DND-41 (cell line): ENCODE measurements at regions not wholly inside any gene's neighbourhood (a gene's known extent, or its start where the extent isn't known, plus 50 kb on each side); places are given as distances from the start of the nearest gene placed in this dataset.

Experiments
- ATAC-seq: fragments of 200-7000 bp; cut with Tn5 transposase; 3 replicates; pipeline ENCODE4 v1.9.1; 2021; ENCODE audit warnings: low read depth; ENCODE audit not compliant: insufficient read depth
- DNase-seq: peaks from one replicate; pipeline ENCODE4 v3.0.0-alpha.2; 2020
- H2AFZ ChIP-seq: 2 replicates; pipeline ENCODE4 v1.6.0; 2012; ENCODE audit warnings: low read depth, low read length
- H3K27ac ChIP-seq: 2 replicates; pipeline ENCODE4 v1.5.1; 2012; ENCODE audit warnings: low read length, inconsistent platforms
- H3K27me3 ChIP-seq: fragments of 200-600 bp; sonication (generic); 2 replicates; pipeline ENCODE4 v1.6.0; 2012; ENCODE audit warnings: low read length, mild to moderate bottlenecking, inconsistent platforms; ENCODE audit not compliant: insufficient read depth, poor library complexity
- H3K36me3 ChIP-seq: 2 replicates; pipeline ENCODE4 v1.5.1; 2012; ENCODE audit warnings: low read length, inconsistent platforms; ENCODE audit not compliant: insufficient read depth
- H3K4me1 ChIP-seq: 2 replicates; pipeline ENCODE4 v1.5.1; 2012; ENCODE audit warnings: mild to moderate bottlenecking, low read length; ENCODE audit not compliant: insufficient read depth
- H3K4me2 ChIP-seq: 2 replicates; pipeline ENCODE4 v1.6.0; 2012; ENCODE audit warnings: mild to moderate bottlenecking, moderate library complexity, low read length, inconsistent platforms; ENCODE audit not compliant: insufficient read depth
- H3K4me3 ChIP-seq, 2 experiments: fragments of 200-600 bp in 1 of 2; shearing (Covaris generic) in 1 of 2; 2 replicates each; pipeline ENCODE4 v1.5.1; 2012 to 2016; ENCODE audit warnings: inconsistent platforms in 2 of 2, low read length in 2 of 2, mild to moderate bottlenecking in 2 of 2, low read depth in 1 of 2, moderate library complexity in 1 of 2
- H3K79me2 ChIP-seq: 2 replicates; pipeline ENCODE4 v1.6.0; 2012; ENCODE audit warnings: low read length, inconsistent platforms; ENCODE audit not compliant: insufficient read depth
- H3K9ac ChIP-seq: 2 replicates; pipeline ENCODE4 v1.6.0; 2012; ENCODE audit warnings: low read depth, mild to moderate bottlenecking, inconsistent platforms, low read length, moderate library complexity
- H3K9me3 ChIP-seq: 2 replicates; pipeline ENCODE4 v1.5.1; 2012; ENCODE audit warnings: low read length, moderate library complexity, mild to moderate bottlenecking, inconsistent platforms; ENCODE audit not compliant: insufficient read depth, severe bottlenecking
- H4K20me1 ChIP-seq: 2 replicates; pipeline ENCODE4 v1.6.0; 2012; ENCODE audit warnings: low read length; ENCODE audit not compliant: insufficient read depth
- EZH2 ChIP-seq: IDR thresholded peaks from 3 replicates; pipeline ENCODE4 v1.6.1; 2012; ENCODE audit warnings: borderline replicate concordance, low read depth, mild to moderate bottlenecking, moderate library complexity, low read length, inconsistent platforms; ENCODE audit not compliant: severe bottlenecking
- TF ChIP-seq, protein P1 (sequence below): IDR thresholded peaks from 2 replicates; pipeline ENCODE4 v1.5.1; 2012; ENCODE audit warnings: borderline replicate concordance, low read length, moderate library complexity, mild to moderate bottlenecking; ENCODE audit not compliant: poor library complexity, severe bottlenecking; ENCODE audit errors: extremely low read depth

DNA sequence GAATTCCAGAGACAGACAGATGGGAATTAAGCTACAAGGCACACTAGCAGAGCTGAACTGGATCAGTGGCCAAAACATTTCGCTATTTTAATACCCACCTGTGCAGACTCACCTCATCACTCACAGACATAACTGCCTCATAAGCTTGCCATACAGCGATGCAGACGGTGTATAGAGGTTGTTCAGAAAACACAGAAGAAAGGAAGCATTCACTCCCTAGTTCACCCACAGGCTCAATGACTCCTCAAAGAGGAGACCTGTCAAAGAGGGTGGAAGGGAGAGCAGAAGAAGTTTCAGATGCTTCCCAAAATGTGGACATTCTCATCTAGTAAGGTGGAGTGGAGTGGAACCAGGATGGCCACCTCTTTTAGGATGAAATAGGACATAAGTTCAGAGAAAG, 81.7 kb upstream of the SPHKAP start:
- no peak overlapping the region for H3K9ac ChIP-seq
- no peaks in the 10 kb centered on the region for H3K36me3 ChIP-seq
- H2AFZ ChIP-seq, result no peak overlapping the region
- TF ChIP-seq EZH2, result no peak
- TF ChIP-seq, protein P1, sequence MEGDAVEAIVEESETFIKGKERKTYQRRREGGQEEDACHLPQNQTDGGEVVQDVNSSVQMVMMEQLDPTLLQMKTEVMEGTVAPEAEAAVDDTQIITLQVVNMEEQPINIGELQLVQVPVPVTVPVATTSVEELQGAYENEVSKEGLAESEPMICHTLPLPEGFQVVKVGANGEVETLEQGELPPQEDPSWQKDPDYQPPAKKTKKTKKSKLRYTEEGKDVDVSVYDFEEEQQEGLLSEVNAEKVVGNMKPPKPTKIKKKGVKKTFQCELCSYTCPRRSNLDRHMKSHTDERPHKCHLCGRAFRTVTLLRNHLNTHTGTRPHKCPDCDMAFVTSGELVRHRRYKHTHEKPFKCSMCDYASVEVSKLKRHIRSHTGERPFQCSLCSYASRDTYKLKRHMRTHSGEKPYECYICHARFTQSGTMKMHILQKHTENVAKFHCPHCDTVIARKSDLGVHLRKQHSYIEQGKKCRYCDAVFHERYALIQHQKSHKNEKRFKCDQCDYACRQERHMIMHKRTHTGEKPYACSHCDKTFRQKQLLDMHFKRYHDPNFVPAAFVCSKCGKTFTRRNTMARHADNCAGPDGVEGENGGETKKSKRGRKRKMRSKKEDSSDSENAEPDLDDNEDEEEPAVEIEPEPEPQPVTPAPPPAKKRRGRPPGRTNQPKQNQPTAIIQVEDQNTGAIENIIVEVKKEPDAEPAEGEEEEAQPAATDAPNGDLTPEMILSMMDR, result no peak
- H3K79me2 ChIP-seq, result no peaks in the 10 kb centered on the region
- no peaks in the 10 kb centered on the region for H3K9me3 ChIP-seq
- H3K4me3 ChIP-seq, result no peak overlapping the region
- no peak for DNase-seq
- no peak for ATAC-seq
- no peaks in the 10 kb centered on the region for H3K4me1 ChIP-seq
- no peak overlapping the region for H3K27ac ChIP-seq
- no peaks in the 10 kb centered on the region for H3K27me3 ChIP-seq
- H3K4me2 ChIP-seq, result no peak overlapping the region
- no peaks in the 10 kb centered on the region for H4K20me1 ChIP-seq

DNA sequence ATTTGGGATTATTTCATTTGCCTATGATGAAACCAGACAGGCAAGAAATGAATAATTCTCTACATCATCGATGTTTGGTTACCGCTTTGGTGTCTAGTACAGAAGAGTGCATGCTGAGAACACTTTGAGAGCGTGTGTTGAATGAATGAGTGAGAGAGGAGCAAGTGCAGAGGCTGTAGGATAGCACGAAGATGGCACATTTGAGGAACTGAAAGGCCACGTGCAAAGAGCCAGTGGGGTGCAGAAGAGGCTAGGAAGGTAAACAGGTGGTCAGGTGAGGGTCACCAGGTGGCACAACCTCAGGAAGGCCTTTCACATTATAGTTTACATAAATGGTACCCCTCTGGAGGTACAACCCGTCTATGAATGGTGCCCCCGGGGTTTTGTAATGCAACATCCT, 80.1 kb upstream of the SPHKAP start:
- Histone ChIP-seq H3K27me3 (no peaks in the 10 kb centered on the region), H3K4me3 (no peak overlapping the region), H3K79me2 (no peaks in the 10 kb centered on the region), H3K27ac (no peak overlapping the region), H3K9ac (no peak overlapping the region), H3K36me3 (no peaks in the 10 kb centered on the region), H3K9me3 (no peaks in the 10 kb centered on the region), H3K4me1 (no peaks in the 10 kb centered on the region), H4K20me1 (no peaks in the 10 kb centered on the region), H3K4me2 (no peak overlapping the region), H2AFZ (no peak overlapping the region)
- no peak for ATAC-seq
- TF ChIP-seq EZH2, result no peak
- TF ChIP-seq, protein P1, result no peak
- DNase-seq, result no peak

DNA sequence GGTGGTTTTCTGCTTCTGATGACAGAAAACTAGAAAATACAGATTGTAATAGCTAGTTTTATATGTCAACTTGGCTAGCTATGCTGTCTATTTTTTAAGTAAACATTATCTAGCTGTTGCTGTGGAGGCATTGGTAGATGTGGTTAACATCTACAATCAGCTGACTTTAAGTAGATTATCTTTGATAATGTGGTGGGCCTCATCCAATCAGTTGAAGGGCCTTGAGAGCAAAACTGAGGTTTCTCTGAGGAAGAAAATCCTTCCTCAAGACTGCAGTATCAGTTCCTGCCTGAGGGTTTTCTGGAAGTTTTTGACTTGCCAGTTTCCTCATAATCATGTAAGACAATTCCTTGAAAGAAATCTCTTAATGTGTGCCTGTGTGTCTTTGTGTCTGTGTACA, 75.9 kb upstream of the SPHKAP start:
- TF ChIP-seq EZH2, result no peak
- TF ChIP-seq, protein P1, result no peak

DNA sequence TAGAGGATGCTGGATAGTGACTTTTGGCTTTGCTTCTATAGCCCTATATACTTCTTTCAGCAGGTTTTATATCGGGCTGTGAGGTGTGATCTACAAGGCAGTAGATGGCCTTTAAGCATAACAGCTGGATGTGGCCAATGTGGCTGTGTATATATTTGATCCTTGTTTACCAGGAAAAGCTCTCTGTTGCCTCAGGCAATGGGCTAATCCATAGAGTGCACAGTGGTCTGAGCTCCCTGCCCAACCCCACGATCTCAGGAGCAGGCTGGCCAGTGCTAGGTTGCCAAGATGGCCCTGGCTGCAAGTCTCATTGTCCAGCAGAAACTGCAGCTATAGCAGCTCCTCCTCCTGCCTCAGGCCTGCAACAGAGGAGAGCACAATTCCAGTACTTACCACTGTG, 72.3 kb upstream of the SPHKAP start:
- TF ChIP-seq, protein P1, result no peak
- no peak for TF ChIP-seq EZH2
- Histone ChIP-seq H3K9me3 (peaks cover 2% of the 10 kb centered on the region), H3K4me1 (no peaks in the 10 kb centered on the region), H3K4me2 (no peak overlapping the region), H3K4me3 (no peak overlapping the region), H3K27me3 (no peaks in the 10 kb centered on the region), H2AFZ (no peak overlapping the region), H3K36me3 (no peaks in the 10 kb centered on the region), H4K20me1 (no peaks in the 10 kb centered on the region), H3K9ac (no peak overlapping the region), H3K79me2 (no peaks in the 10 kb centered on the region), H3K27ac (no peak overlapping the region)
- no peak for ATAC-seq
- DNase-seq, result no peak

More for the DNA sequence above, 75.9 kb upstream of the SPHKAP start:
- ATAC-seq, result no peak
- no peaks in the 10 kb centered on the region for H3K4me1 ChIP-seq
- no peaks in the 10 kb centered on the region for H3K27me3 ChIP-seq
- no peak overlapping the region for H3K4me2 ChIP-seq
- H3K4me3 ChIP-seq, result no peak overlapping the region
- no peak overlapping the region for H3K27ac ChIP-seq
- no peak for DNase-seq
- H2AFZ ChIP-seq, result no peak overlapping the region
- no peaks in the 10 kb centered on the region for H3K36me3 ChIP-seq
- no peak overlapping the region for H3K9ac ChIP-seq
- H3K9me3 ChIP-seq, result no peaks in the 10 kb centered on the region
- no peaks in the 10 kb centered on the region for H4K20me1 ChIP-seq
- no peaks in the 10 kb centered on the region for H3K79me2 ChIP-seq
